ENCODE measurements at regions not wholly inside any gene's neighbourhood (a gene's known extent, or its start where the extent isn't known, plus 50 kb on each side); places are given as distances from the start of the nearest gene placed in this dataset.

DNA sequence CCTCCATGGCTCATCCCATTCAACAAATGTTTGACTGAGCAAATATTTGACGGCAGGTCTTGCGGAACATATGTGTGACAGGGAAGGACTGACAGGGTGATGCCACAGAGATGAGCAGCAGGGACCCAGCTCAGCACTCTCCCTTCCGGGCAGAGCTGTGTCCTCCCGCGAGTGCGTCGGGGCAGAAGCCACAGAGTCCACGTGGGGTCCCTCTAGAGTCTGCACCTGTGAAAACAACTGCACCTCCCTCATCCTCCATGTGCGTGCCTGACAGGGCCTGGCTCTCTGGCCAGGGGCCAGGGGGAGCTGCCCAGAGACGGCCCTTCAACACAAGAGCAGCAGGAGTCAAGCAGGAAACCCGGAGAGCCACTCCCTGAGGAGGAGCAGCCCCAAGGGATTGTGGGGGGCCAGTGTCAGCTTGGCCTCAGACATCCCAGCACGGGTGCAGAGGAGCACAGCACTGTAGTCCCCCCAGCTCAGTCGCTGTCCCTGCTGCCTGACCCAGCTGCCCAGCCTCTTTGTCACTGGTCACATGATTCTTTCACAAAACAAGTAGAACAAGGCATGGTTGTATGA lies 83.6 kb upstream of the TMEM72 start:
- no peak for DNase-seq
- no peak overlapping the region for H2AFZ ChIP-seq (ENCODE audit: insufficient read depth, low read depth, low read length, poor library complexity, severe bottlenecking)
- Mint-ChIP-seq H3K27me3 (ENCODE audit: low read depth in 3 of 3) (peaks cover 1 to 6% (median 5%) of the 10 kb centered on the region in 3 donors), H3K36me3 (no peaks in the 10 kb centered on the region), H3K4me3 (no peak overlapping the region), H3K9me3 (no peaks in the 10 kb centered on the region), H3K27ac (no peak overlapping the region), H3K4me1 (no peaks in the 10 kb centered on the region)
- H3K4me3 ChIP-seq (replicated peaks in 1 of 3; ENCODE audit: low read depth in 2 of 3, low read length in 3 of 3) = no peak overlapping the region
- no peaks in the 10 kb centered on the region for H3K36me3 ChIP-seq (replicated peaks in 1 of 2; ENCODE audit: control insufficient read depth in 1 of 2, insufficient read depth in 2 of 2, low read length in 2 of 2)
- H3K9ac ChIP-seq (ENCODE audit: insufficient read depth, low read length, poor library complexity, severe bottlenecking) = no peak overlapping the region
- H3K9me3 ChIP-seq (replicated peaks in 1 of 2; ENCODE audit: control insufficient read depth in 1 of 2, insufficient read depth in 1 of 2, low read length in 2 of 2) = no peaks in the 10 kb centered on the region
- intact Hi-C loops (cut with micrococcal nuclease) = no loop called here
- H3K79me2 ChIP-seq (ENCODE audit: insufficient read depth, low read length) = no peaks in the 10 kb centered on the region
- WGBS (ENCODE audit: insufficient coverage) = 98% methylated on average over 13 of the region's 13 CpGs
- no peaks in the 10 kb centered on the region for H3K4me1 ChIP-seq (ENCODE audit: control insufficient read depth in 1 of 2, insufficient read depth in 2 of 2, low read length in 2 of 2)
- H4K20me1 ChIP-seq (ENCODE audit: insufficient read depth, low read length) = no peaks in the 10 kb centered on the region
- no peak overlapping the region for H3K27ac ChIP-seq (ENCODE audit: low read depth in 1 of 2, low read length in 2 of 2)
- no peak overlapping the region for H3K4me2 ChIP-seq (replicated peaks; ENCODE audit: extremely low read depth, low read length, poor library complexity, severe bottlenecking)
- H3K27me3 ChIP-seq (ENCODE audit: control insufficient read depth in 2 of 2, insufficient read depth in 2 of 2, low read length in 2 of 2) = no peaks in the 10 kb centered on the region
- no peak for TF ChIP-seq CTCF (IDR thresholded peaks at IDR 0.05)

DNA sequence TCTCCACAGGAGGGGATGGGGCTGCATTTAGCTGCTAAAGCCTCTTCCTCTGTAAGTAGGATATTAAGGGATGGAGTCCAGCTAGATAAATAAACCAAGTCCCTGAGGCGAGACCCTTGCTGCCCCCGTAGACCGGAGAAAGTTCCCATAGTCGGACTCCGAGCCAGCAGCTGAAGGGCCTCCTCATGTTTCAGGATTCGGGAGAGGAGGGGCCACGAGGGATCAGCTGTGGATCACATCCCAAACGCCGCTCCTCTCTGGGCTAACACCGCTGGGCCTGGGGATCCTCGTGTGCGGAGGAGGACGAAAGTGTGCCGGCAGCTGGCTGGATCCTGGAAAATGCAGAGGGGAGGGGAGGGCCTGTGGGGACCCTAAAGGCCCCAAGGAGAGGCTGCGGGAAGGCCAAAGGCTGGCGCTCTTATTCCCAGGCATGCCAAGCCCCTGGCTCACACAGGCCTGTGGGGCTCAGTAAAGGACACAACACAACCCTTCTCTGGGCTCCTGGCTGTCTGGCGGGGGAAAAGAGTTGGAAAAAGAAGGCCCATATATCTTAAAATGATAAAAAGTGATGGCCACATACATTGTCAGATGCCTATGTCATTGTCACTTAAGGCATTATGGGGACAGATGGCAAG lies 82.5 kb upstream of the TMEM72 start:
- Histone ChIP-seq H3K27ac (ENCODE audit: low read depth in 1 of 2, low read length in 2 of 2) (no peak overlapping the region), H3K9me3 (replicated peaks in 1 of 2; ENCODE audit: control insufficient read depth in 1 of 2, insufficient read depth in 1 of 2, low read length in 2 of 2) (peaks cover 0 to 2% of the 10 kb centered on the region in 2 donors), H2AFZ (ENCODE audit: insufficient read depth, low read depth, low read length, poor library complexity, severe bottlenecking) (no peak overlapping the region), H3K4me2 (replicated peaks; ENCODE audit: extremely low read depth, low read length, poor library complexity, severe bottlenecking) (no peak overlapping the region), H3K9ac (ENCODE audit: insufficient read depth, low read length, poor library complexity, severe bottlenecking) (no peak overlapping the region), H3K79me2 (ENCODE audit: insufficient read depth, low read length) (no peaks in the 10 kb centered on the region), H3K4me3 (replicated peaks in 1 of 3; ENCODE audit: low read depth in 2 of 3, low read length in 3 of 3) (no peak overlapping the region), H3K4me1 (ENCODE audit: control insufficient read depth in 1 of 2, insufficient read depth in 2 of 2, low read length in 2 of 2) (no peaks in the 10 kb centered on the region), H4K20me1 (ENCODE audit: insufficient read depth, low read length) (no peaks in the 10 kb centered on the region), H3K36me3 (replicated peaks in 1 of 2; ENCODE audit: control insufficient read depth in 1 of 2, insufficient read depth in 2 of 2, low read length in 2 of 2) (no peaks in the 10 kb centered on the region), H3K27me3 (ENCODE audit: control insufficient read depth in 2 of 2, insufficient read depth in 2 of 2, low read length in 2 of 2) (no peaks in the 10 kb centered on the region)
- WGBS (ENCODE audit: insufficient coverage) = 94% methylated on average over 16 of the region's 17 CpGs
- DNase-seq = no peak
- Mint-ChIP-seq H3K36me3 (no peaks in the 10 kb centered on the region), H3K27ac (no peak overlapping the region), H3K9me3 (no peaks in the 10 kb centered on the region), H3K4me3 (no peak overlapping the region), H3K27me3 (ENCODE audit: low read depth in 3 of 3) (peaks cover 3 to 8% (median 5%) of the 10 kb centered on the region in 3 donors), H3K4me1 (no peaks in the 10 kb centered on the region)
- no peak for TF ChIP-seq CTCF (IDR thresholded peaks at IDR 0.05)
- intact Hi-C loops (cut with micrococcal nuclease) = no loop called here

Measured in CD14-positive monocyte (primary cell).